Prostate gland (tissue), 2 donors: ENCODE measurements at regions not wholly inside any gene's neighbourhood (a gene's known extent, or its start where the extent isn't known, plus 50 kb on each side); places are given as distances from the start of the nearest gene placed in this dataset.

Experiments
- DNase-seq: peaks from one replicate; pipeline ENCODE4 v3.0.0-alpha.2; 2019; ENCODE audit warnings: low spot score
- H3K27ac ChIP-seq, 2 donors: fragments of 200-600 bp; sonication (generic); 2 replicates each; pipeline ENCODE4 v1.5.1; 2017 to 2019
- H3K27me3 ChIP-seq: fragments of 200-600 bp; sonication (generic); replicated peaks from 2 replicates; pipeline ENCODE4 v1.5.1; 2019; ENCODE audit not compliant: insufficient read depth
- H3K36me3 ChIP-seq, 2 donors: fragments of 200-600 bp; sonication (generic); 1 replicate in 1 of 2; 2 replicates in 1 of 2; pipeline versions ENCODE4 v1.5.1 to v1.8.1; 2017 to 2019
- H3K4me1 ChIP-seq: fragments of 200-600 bp; sonication (generic); replicated peaks from 2 replicates; pipeline ENCODE4 v1.5.1; 2019
- H3K4me3 ChIP-seq, 2 donors: fragments of 200-600 bp; sonication (generic); 2 replicates each; pipeline ENCODE4 v1.5.1; 2017 to 2019
- H3K9me3 ChIP-seq: fragments of 200-600 bp; sonication (generic); 2 replicates; pipeline ENCODE4 v1.5.1; 2017
- CTCF ChIP-seq, 4 experiments: fragments of 200-600 bp in 2 of 4; fragments of 450-650 bp in 2 of 4; sonication (generic) in 2 of 4; IDR thresholded peaks; 1 replicate in 3 of 4; 2 replicates in 1 of 4; pipeline ENCODE4 v1.5.1; 2016 to 2019; ENCODE audit warnings: antibody characterized with exemption in 4 of 4, mild to moderate bottlenecking in 2 of 4, moderate library complexity in 2 of 4
- POLR2A ChIP-seq: fragments of 450-650 bp; IDR thresholded peaks from one replicate; pipeline ENCODE4 v1.6.1; 2016; ENCODE audit warnings: antibody characterized with exemption, mild to moderate bottlenecking
- POLR2AphosphoS5 ChIP-seq: sonication (generic); formaldehyde crosslinking; IDR thresholded peaks from one replicate; pipeline ENCODE4 v1.6.1; 2017; ENCODE audit warnings: antibody characterized with exemption
- WGBS: methylation state at CpG from one replicate; pipeline ENCODE4 v1.1.5; 2018; 5-methylcytosine and 5-hydroxymethylcytosine counted together
- intact Hi-C: fragments of 100-400 bp; cut with DNase I; formaldehyde crosslinking; loops from one replicate; pipeline ENCODE4 v1.14.2; 2022

GRCh38 chr3:153069598-153070510 lies 92.2 kb upstream of the RAP2B start:
- no peak overlapping the region for H3K27ac ChIP-seq
- H3K36me3 ChIP-seq, result no peaks in the 10 kb centered on the region
- no peak for DNase-seq
- no peak overlapping the region for H3K4me3 ChIP-seq
- no peaks in the 10 kb centered on the region for H3K4me1 ChIP-seq
- H3K9me3 ChIP-seq, result no peaks in the 10 kb centered on the region
- 47% methylated on average over 5 of the region's 5 CpGs for WGBS
- H3K27me3 ChIP-seq, result no peaks in the 10 kb centered on the region
- intact Hi-C loops, result no loop called here
- no peak for TF ChIP-seq CTCF (IDR thresholded peaks at IDR 0.05)
- no peak for TF ChIP-seq POLR2A
- no peak for TF ChIP-seq POLR2AphosphoS5

- Histone ChIP-seq H3K4me3 (no peak overlapping the region), H3K27ac (no peak overlapping the region), H3K4me1 (no peaks in the 10 kb centered on the region), H3K27me3 (no peaks in the 10 kb centered on the region), H3K36me3 (no peaks in the 10 kb centered on the region), H3K9me3 (no peaks in the 10 kb centered on the region)
- WGBS, result 77% methylated on average over 1 of the region's 1 CpG
- no peak for TF ChIP-seq POLR2AphosphoS5
- TF ChIP-seq POLR2A, result no peak
- TF ChIP-seq CTCF (IDR thresholded peaks at IDR 0.05), result no peak
- intact Hi-C loops, result no loop called here
- no peak for DNase-seq
Observed at GRCh38 chr3:153070511-153070868, 91.5 kb upstream of the RAP2B start.

- WGBS, result 83% methylated on average over 2 of the region's 2 CpGs
- no peak for TF ChIP-seq POLR2AphosphoS5
- no peak for TF ChIP-seq POLR2A
- TF ChIP-seq CTCF (IDR thresholded peaks at IDR 0.05), result no peak
- H3K4me3 ChIP-seq, result no peak overlapping the region
- H3K27me3 ChIP-seq, result no peaks in the 10 kb centered on the region
- DNase-seq, result no peak
- intact Hi-C loops, result no loop called here
- no peaks in the 10 kb centered on the region for H3K9me3 ChIP-seq
- H3K4me1 ChIP-seq, result no peaks in the 10 kb centered on the region
- H3K36me3 ChIP-seq, result no peaks in the 10 kb centered on the region
- no peak overlapping the region for H3K27ac ChIP-seq
Observed at GRCh38 chr3:153072382-153072781, 89.6 kb upstream of the RAP2B start.

GRCh38 chr3:153072856-153073255 lies 89.2 kb upstream of the RAP2B start:
- DNase-seq, result no peak
- WGBS, result 66% methylated on average over 5 of the region's 5 CpGs
- Histone ChIP-seq H3K27ac (no peak overlapping the region), H3K36me3 (no peaks in the 10 kb centered on the region), H3K27me3 (no peaks in the 10 kb centered on the region), H3K4me1 (no peaks in the 10 kb centered on the region), H3K4me3 (no peak overlapping the region), H3K9me3 (no peaks in the 10 kb centered on the region)
- no peak for TF ChIP-seq POLR2A
- no peak for TF ChIP-seq POLR2AphosphoS5
- TF ChIP-seq CTCF (IDR thresholded peaks at IDR 0.05), result no peak
- intact Hi-C loops, result no loop called here

GRCh38 chr3:153073636-153074035 lies 88.4 kb upstream of the RAP2B start:
- no peaks in the 10 kb centered on the region for H3K36me3 ChIP-seq
- H3K9me3 ChIP-seq, result no peaks in the 10 kb centered on the region
- H3K4me1 ChIP-seq, result no peaks in the 10 kb centered on the region
- no peak overlapping the region for H3K27ac ChIP-seq
- TF ChIP-seq CTCF (IDR thresholded peaks at IDR 0.05), result no peak
- no peak for TF ChIP-seq POLR2A
- TF ChIP-seq POLR2AphosphoS5, result no peak
- no peak overlapping the region for H3K4me3 ChIP-seq
- no peak for DNase-seq
- no peaks in the 10 kb centered on the region for H3K27me3 ChIP-seq
- intact Hi-C loops, result no loop called here
- 54% methylated on average over 5 of the region's 5 CpGs for WGBS
